Caki2 (cell line): ENCODE measurements at regions not wholly inside any gene's neighbourhood (a gene's known extent, or its start where the extent isn't known, plus 50 kb on each side); places are given as distances from the start of the nearest gene placed in this dataset.
"Not testable (repeated sequence)": the region's sequence is repeated elsewhere in the genome, so short reads cannot be mapped to it uniquely, and the experiment has no call there.

Experiments used
- DNase-seq: peaks from one replicate; pipeline ENCODE4 v3.0.0-alpha.2; 2015; ENCODE audit warnings: low read depth
- in situ Hi-C: cut with HindIII; loops from 2 replicates; pipeline ENCODE4 v1.10.0; 2016; ENCODE audit warnings: low sequenced_read_pairs, low pct_unique_long_range_greater_than_20kb, mixed read lengths

DNA sequence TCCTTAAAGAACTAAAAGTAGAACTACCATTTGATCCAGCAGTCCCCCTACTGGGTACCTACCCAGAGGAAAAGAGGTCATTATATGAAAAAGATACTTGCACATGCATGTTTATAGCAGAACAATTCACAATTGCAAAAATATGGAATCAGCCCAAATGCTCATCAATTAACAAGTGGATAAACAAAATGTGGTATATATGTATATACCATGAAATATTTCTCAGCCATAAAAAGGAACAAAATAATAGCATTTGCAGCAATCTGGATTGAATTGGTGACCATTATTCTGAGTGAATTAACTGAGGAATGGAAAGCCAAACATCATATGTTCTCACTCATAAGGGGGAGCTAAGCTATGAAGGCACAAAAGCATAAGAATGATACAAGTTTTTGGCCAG is 64.7 kb upstream of the KRAS start:
- DNase-seq, result no peak
- in situ Hi-C loops, result no loop called here

DNA sequence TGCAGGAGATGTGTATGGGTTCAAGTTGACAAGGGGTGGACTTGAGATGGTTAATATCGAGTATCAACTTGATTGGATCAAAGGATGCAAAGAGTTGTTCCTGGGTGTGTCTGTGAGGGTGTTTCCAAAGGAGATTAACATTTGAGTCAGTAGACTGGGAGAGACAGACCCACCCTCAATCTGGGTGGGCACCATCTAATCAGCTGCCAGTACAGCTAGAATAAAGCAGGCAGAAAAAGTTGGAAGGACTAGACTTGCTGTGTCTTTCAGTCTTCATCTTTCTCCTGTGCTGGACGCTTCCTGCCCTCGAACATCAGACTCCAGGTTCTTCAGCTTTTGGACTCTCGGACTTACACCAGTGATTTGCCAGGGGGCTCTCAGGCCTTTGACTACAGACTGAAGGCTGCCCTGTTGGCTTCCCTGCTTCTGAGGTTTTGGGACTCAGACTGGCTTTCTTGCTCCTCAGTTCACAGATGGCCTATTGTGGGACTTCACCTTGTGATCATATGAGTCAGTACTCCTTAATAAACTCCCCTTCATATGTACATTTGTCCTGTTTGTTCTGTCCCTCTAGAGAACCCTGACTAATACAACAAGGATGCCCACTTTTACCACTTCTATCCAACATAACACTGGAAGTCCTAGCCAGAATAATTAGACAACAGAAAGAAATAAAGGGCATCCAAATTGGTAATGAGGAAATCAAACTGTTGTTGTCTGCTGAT is 62.7 kb upstream of the KRAS start:
- in situ Hi-C loops, DNase-seq: not testable (repeated sequence)

DNA sequence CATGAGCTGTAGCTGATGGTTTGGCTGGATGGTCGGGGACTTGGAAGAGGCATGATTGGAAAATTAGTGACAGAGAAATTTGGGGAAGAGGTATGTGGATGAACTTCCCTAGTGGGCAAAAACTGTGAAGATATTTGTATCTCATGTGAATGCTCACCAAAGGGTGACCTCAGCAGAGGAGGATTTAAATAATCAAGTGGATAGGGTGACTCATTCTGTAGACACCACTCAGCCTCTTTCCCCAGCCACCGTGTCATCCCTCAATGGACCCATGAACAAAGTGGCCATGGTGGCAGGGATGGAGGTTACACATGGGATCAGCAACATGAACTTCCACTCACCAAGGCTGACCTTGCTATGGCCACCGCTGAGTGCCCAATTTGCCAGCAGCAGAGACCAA is 60.8 kb upstream of the KRAS start:
- in situ Hi-C loops, result no loop called here
- no peak for DNase-seq

DNA sequence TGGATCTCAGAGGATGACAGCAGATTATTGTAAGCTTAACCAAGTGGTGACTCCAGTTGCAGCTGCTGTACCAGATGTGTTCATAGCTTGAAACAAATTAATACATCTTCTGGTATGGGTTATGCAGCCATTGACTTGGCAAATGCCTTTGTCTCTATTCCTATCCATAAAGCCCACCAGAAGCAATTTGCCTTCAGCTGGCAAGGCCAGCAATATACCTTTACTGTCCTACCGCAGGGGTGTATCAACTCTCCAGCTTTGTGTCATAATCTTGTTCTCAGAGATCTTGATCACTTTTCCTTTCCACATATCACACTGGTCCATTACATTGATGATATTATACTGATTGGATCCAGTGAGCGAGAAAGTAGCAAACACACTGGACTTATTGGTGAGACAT is 59.3 kb upstream of the KRAS start:
- in situ Hi-C loops, DNase-seq: not testable (repeated sequence)

DNA sequence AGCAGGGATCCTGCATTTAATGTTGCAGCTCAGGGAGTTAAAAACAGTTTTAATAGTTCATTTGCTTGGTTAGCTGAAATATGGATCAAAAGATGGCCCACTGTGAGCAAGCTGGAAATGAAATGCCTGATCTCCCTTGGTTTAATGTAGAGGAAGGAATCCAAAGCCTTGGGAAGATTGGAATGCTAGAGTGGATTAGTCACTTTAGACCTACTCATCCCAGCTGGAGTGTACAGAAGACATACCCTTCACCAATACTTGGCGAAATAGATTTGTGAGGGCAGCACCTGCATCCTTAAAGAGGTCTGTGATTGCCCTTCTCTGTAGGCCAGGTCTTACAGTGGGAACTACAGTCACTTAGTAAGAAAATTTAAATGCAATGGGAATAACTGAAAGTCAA is 58.0 kb upstream of the KRAS start:
- no peak for DNase-seq
- in situ Hi-C loops, result no loop called here

DNA sequence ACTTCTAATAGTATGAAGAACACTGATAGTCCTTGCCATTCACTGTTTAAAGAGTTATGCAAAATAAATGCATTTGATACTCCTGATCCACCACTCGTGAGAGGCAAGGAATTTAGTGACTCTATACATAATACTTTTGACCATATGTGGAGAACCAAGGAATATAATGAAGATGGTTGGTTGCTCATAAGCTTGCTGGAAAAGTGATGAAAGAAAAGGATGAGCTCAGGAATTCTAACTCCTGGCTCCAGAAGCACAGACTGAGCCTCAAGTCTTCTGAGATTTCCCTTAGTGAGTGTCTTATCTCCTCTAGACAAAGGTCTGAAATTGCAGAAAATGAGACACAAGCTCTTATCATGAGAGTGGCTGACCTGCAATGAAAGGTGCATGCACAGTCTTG is 57.1 kb upstream of the KRAS start:
- in situ Hi-C loops, result no loop called here
- no peak for DNase-seq

DNA sequence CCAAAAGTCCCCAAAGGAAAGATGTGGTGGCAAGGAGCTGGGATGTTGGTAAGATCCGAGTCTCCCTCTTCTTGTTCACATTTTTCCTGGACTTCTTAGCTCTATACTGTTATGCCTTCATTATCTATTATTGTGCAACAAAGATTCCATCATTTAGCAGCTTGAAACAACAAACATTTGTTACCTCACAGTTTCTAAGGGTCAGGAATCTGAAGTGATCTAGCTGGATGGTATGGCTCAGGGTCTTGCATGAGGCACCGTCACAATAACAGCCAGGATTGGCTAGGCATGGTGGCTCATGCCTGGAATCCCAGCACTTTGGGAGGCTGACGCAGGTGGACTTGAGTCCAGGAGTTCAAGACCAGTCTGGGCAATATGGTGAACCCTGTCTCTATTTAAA is 51.1 kb upstream of the KRAS start:
- in situ Hi-C loops, result no loop called here
- no peak for DNase-seq
